CD14-positive monocyte (primary cell): ENCODE measurements at regions not wholly inside any gene's neighbourhood (a gene's known extent, or its start where the extent isn't known, plus 50 kb on each side); places are given as distances from the start of the nearest gene placed in this dataset.

Experiments
- DNase-seq, 3 donors: peaks; one replicate each; pipeline ENCODE4 v3.0.0-alpha.2; 2011 to 2022
- H2AFZ ChIP-seq: 2 replicates; pipeline ENCODE4 v1.6.0; 2012; ENCODE audit warnings: mild to moderate bottlenecking, low read depth, low read length, inconsistent platforms; ENCODE audit not compliant: insufficient read depth, poor library complexity, severe bottlenecking
- H3K27ac ChIP-seq, 2 donors: 1 replicate in 1 of 2; 2 replicates in 1 of 2; pipeline ENCODE4 v1.5.1; 2012 to 2013; ENCODE audit warnings: low read length in 2 of 2, control low read depth in 1 of 2, inconsistent platforms in 1 of 2, low read depth in 1 of 2, mild to moderate bottlenecking in 1 of 2
- H3K27me3 ChIP-seq, 2 donors: one replicate each; pipeline versions ENCODE4 v1.6.0 to v1.6.1; 2011 to 2013; ENCODE audit warnings: low read length in 2 of 2; ENCODE audit not compliant: control insufficient read depth in 2 of 2, insufficient read depth in 2 of 2
- H3K36me3 ChIP-seq, 2 donors: replicated peaks in 1 of 2; 1 replicate in 1 of 2; 2 replicates in 1 of 2; pipeline versions ENCODE4 v1.5.1 to v1.6.1; 2012 to 2013; ENCODE audit warnings: low read length in 2 of 2, control low read depth in 1 of 2, inconsistent platforms in 1 of 2, mild to moderate bottlenecking in 1 of 2; ENCODE audit not compliant: insufficient read depth in 2 of 2, control insufficient read depth in 1 of 2
- H3K4me1 ChIP-seq, 2 donors: 1 replicate in 1 of 2; 2 replicates in 1 of 2; pipeline versions ENCODE4 v1.5.1 to v1.6.1; 2012 to 2013; ENCODE audit warnings: low read length in 2 of 2, control low read depth in 1 of 2, inconsistent platforms in 1 of 2, mild to moderate bottlenecking in 1 of 2, moderate library complexity in 1 of 2; ENCODE audit not compliant: insufficient read depth in 2 of 2, control insufficient read depth in 1 of 2
- H3K4me2 ChIP-seq: replicated peaks from 2 replicates; pipeline ENCODE3; 2012; ENCODE audit warnings: low read length, moderate library complexity, mild to moderate bottlenecking; ENCODE audit not compliant: poor library complexity, severe bottlenecking; ENCODE audit errors: extremely low read depth
- H3K4me3 ChIP-seq, 3 experiments: fragments of 200-600 bp in 1 of 3; sonication (generic) in 1 of 3; replicated peaks in 1 of 3; 1 replicate in 2 of 3; 2 replicates in 1 of 3; pipeline ENCODE4 v1.5.1; 2011 to 2013; ENCODE audit warnings: low read length in 3 of 3, mild to moderate bottlenecking in 3 of 3, control low read depth in 2 of 3, low read depth in 2 of 3, inconsistent platforms in 1 of 3, moderate library complexity in 1 of 3
- H3K79me2 ChIP-seq: 2 replicates; pipeline ENCODE4 v1.6.0; 2012; ENCODE audit warnings: mild to moderate bottlenecking, control low read depth, inconsistent platforms, low read length, moderate library complexity; ENCODE audit not compliant: insufficient read depth
- H3K9ac ChIP-seq: 2 replicates; pipeline ENCODE4 v1.6.0; 2017; ENCODE audit warnings: low read length, mild to moderate bottlenecking; ENCODE audit not compliant: insufficient read depth, poor library complexity, severe bottlenecking
- H3K9me3 ChIP-seq, 2 donors: replicated peaks in 1 of 2; 1 replicate in 1 of 2; 2 replicates in 1 of 2; pipeline versions ENCODE4 v1.5.1 to v1.6.1; 2012 to 2013; ENCODE audit warnings: low read length in 2 of 2, control low read depth in 1 of 2; ENCODE audit not compliant: control insufficient read depth in 1 of 2, insufficient read depth in 1 of 2
- H4K20me1 ChIP-seq: 2 replicates; pipeline ENCODE4 v1.6.0; 2012; ENCODE audit warnings: mild to moderate bottlenecking, low read length, control low read depth, moderate library complexity; ENCODE audit not compliant: insufficient read depth
- H3K27ac Mint-ChIP-seq, 7 donors: one replicate each; pipeline ENCODE4 v1.8.0; 2020; ENCODE audit warnings: mild to moderate bottlenecking in 7 of 7, mixed read lengths in 7 of 7, moderate library complexity in 6 of 7, inconsistent platforms in 2 of 7
- H3K27me3 Mint-ChIP-seq, 3 donors: one replicate each; pipeline ENCODE4 v1.8.0; 2021 to 2022; ENCODE audit warnings: low read depth in 3 of 3, mild to moderate bottlenecking in 3 of 3, mixed read lengths in 3 of 3, moderate library complexity in 3 of 3, inconsistent platforms in 1 of 3
- H3K36me3 Mint-ChIP-seq, 2 donors: one replicate each; pipeline ENCODE4 v1.8.0; 2020; ENCODE audit warnings: mixed read lengths in 2 of 2, inconsistent platforms in 1 of 2, mild to moderate bottlenecking in 1 of 2
- H3K4me1 Mint-ChIP-seq: one replicate; pipeline ENCODE4 v1.8.0; 2020; ENCODE audit warnings: mild to moderate bottlenecking, mixed read lengths
- H3K4me3 Mint-ChIP-seq, 2 donors: one replicate each; pipeline ENCODE4 v1.8.0; 2020; ENCODE audit warnings: mild to moderate bottlenecking in 2 of 2, mixed read lengths in 2 of 2, moderate library complexity in 1 of 2
- H3K9me3 Mint-ChIP-seq, 7 donors: one replicate each; pipeline ENCODE4 v1.8.0; 2020 to 2022; ENCODE audit warnings: mixed read lengths in 7 of 7, mild to moderate bottlenecking in 6 of 7, moderate library complexity in 6 of 7, inconsistent platforms in 2 of 7
- CTCF ChIP-seq: fragments of 200-600 bp; IDR thresholded peaks from one replicate; pipeline ENCODE4 v1.8.0; 2022; ENCODE audit warnings: antibody characterized with exemption, mild to moderate bottlenecking
- WGBS: methylation state at CpG from one replicate; pipeline ENCODE4 v1.1.5; 2013; ENCODE audit warnings: missing lambda C conversion rate; ENCODE audit not compliant: insufficient coverage; 5-methylcytosine and 5-hydroxymethylcytosine counted together
- intact Hi-C, 2 donors: fragments of 100-400 bp; cut with micrococcal nuclease; formaldehyde crosslinking; loops; one replicate each; pipeline versions ENCODE4 v1.15.0 to v1.15.1; 2023

- Mint-ChIP-seq H3K4me1 (no peaks in the 10 kb centered on the region), H3K9me3 (peaks cover 0 to 5% (median 0%) of the 10 kb centered on the region in 7 donors), H3K27ac (no peak overlapping the region), H3K27me3 (peaks cover 0 to 2% (median 0%) of the 10 kb centered on the region in 3 donors), H3K4me3 (no peak overlapping the region), H3K36me3 (no peaks in the 10 kb centered on the region)
- H3K36me3 ChIP-seq, result no peaks in the 10 kb centered on the region
- H3K79me2 ChIP-seq, result no peaks in the 10 kb centered on the region
- no peak overlapping the region for H2AFZ ChIP-seq
- no peaks in the 10 kb centered on the region for H3K9me3 ChIP-seq
- no CpG with 5 or more reads among the region's 2 CpGs for WGBS
- H3K4me3 ChIP-seq, result no peak overlapping the region
- intact Hi-C loops, result no loop called here
- no peaks in the 10 kb centered on the region for H3K4me1 ChIP-seq
- H4K20me1 ChIP-seq, result no peaks in the 10 kb centered on the region
- no peak for TF ChIP-seq CTCF
- DNase-seq, result no peak
- no peaks in the 10 kb centered on the region for H3K27me3 ChIP-seq
- no peak overlapping the region for H3K4me2 ChIP-seq
- H3K27ac ChIP-seq, result no peak overlapping the region
- no peak overlapping the region for H3K9ac ChIP-seq
These were observed 673.8 kb downstream of the ANKRD7 start for GRCh38 chr7:118898284-118898683.

- Mint-ChIP-seq H3K27me3 (peaks cover 0 to under 1% (median 0%) of the 10 kb centered on the region in 3 donors), H3K36me3 (no peaks in the 10 kb centered on the region), H3K9me3 (peaks cover 0 to 3% (median 0%) of the 10 kb centered on the region in 7 donors), H3K4me3 (no peak overlapping the region), H3K4me1 (no peaks in the 10 kb centered on the region), H3K27ac (no peak overlapping the region)
- Histone ChIP-seq H2AFZ (no peak overlapping the region), H3K4me2 (no peak overlapping the region), H4K20me1 (no peaks in the 10 kb centered on the region), H3K36me3 (no peaks in the 10 kb centered on the region), H3K9me3 (no peaks in the 10 kb centered on the region), H3K27ac (no peak overlapping the region), H3K4me3 (no peak overlapping the region), H3K4me1 (no peaks in the 10 kb centered on the region), H3K9ac (no peak overlapping the region), H3K27me3 (no peaks in the 10 kb centered on the region), H3K79me2 (no peaks in the 10 kb centered on the region)
- WGBS, result no CpG with 5 or more reads among the region's 3 CpGs
- intact Hi-C loops, result no loop called here
- no peak for DNase-seq
- TF ChIP-seq CTCF, result no peak
These were observed 678.1 kb downstream of the ANKRD7 start for GRCh38 chr7:118902600-118902999.
